MM.1S (cell line): ENCODE measurements at regions not wholly inside any gene's neighbourhood (a gene's known extent, or its start where the extent isn't known, plus 50 kb on each side); places are given as distances from the start of the nearest gene placed in this dataset.

Source experiments
- CTCF ChIP-seq: fragments of 300-600 bp; sonication (generic); IDR thresholded peaks from 2 replicates; pipeline ENCODE4 v1.5.1; 2016; ENCODE audit warnings: antibody characterized with exemption, low read length, mixed read lengths
- EZH2 ChIP-seq: fragments of 300-600 bp; sonication (generic); optimal IDR thresholded peaks from 2 replicates; pipeline ENCODE3; 2017; ENCODE audit warnings: low read depth, mild to moderate bottlenecking, antibody characterized with exemption, low read length, mixed read lengths
- EZH2phosphoT487 ChIP-seq: fragments of 300-600 bp; sonication (generic); IDR thresholded peaks from 2 replicates; pipeline ENCODE4 v1.6.1; 2018; ENCODE audit warnings: antibody characterized with exemption, low read length

GRCh38 chr5:90171466-90171865, 238.1 kb downstream of the CETN3 start:
- TF ChIP-seq EZH2 (no peak), CTCF (no peak), EZH2phosphoT487 (no peak)
